ENCODE measurements at regions not wholly inside any gene's neighbourhood (a gene's known extent, or its start where the extent isn't known, plus 50 kb on each side); places are given as distances from the start of the nearest gene placed in this dataset.
"Not testable (repeated sequence)": the region's sequence is repeated elsewhere in the genome, so short reads cannot be mapped to it uniquely, and the experiment has no call there.

DNA sequence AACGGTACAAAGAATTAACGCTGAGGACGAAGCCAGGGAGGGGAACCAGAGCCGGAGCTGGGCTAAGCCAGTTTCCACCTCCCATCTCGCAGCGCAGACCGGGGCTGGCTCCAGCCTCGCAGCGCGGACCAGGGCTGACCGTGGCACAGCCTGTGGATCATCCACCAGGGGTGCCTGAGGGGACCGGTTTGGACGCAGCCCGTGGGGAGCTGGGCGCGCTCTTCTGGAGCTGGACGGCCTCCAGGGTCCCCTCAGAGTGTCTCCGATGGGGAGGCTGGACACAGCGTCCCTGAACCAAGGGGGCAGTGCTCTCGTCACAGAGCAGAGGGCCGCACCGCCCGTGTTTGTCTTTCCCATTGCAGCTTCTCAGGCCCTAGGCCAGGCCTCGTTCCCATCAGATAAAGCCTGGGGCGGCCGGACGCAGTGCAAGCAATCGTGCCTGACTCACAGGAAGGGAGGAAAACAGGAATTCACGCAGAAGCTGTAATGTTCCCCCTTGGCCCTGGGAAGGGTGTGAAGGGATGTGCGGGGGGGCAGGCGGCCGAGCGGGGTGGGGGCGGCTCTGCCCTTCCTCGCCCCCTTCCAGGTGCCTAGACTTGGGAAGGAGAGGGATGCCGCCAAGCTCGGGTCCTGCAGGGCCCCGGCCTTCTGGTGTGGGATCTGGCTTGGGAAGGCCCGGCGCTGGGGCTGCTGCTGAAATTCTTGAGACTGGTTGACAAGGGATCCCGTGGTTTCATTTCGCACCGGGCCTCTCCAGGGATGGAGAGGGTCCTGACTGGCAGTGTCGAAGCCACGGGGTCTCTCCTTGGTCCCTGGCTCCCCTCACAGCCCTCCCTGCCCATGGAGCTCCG is 148.1 kb upstream of the ZNF469 start (continued):
- TF ChIP-seq, protein P1, sequence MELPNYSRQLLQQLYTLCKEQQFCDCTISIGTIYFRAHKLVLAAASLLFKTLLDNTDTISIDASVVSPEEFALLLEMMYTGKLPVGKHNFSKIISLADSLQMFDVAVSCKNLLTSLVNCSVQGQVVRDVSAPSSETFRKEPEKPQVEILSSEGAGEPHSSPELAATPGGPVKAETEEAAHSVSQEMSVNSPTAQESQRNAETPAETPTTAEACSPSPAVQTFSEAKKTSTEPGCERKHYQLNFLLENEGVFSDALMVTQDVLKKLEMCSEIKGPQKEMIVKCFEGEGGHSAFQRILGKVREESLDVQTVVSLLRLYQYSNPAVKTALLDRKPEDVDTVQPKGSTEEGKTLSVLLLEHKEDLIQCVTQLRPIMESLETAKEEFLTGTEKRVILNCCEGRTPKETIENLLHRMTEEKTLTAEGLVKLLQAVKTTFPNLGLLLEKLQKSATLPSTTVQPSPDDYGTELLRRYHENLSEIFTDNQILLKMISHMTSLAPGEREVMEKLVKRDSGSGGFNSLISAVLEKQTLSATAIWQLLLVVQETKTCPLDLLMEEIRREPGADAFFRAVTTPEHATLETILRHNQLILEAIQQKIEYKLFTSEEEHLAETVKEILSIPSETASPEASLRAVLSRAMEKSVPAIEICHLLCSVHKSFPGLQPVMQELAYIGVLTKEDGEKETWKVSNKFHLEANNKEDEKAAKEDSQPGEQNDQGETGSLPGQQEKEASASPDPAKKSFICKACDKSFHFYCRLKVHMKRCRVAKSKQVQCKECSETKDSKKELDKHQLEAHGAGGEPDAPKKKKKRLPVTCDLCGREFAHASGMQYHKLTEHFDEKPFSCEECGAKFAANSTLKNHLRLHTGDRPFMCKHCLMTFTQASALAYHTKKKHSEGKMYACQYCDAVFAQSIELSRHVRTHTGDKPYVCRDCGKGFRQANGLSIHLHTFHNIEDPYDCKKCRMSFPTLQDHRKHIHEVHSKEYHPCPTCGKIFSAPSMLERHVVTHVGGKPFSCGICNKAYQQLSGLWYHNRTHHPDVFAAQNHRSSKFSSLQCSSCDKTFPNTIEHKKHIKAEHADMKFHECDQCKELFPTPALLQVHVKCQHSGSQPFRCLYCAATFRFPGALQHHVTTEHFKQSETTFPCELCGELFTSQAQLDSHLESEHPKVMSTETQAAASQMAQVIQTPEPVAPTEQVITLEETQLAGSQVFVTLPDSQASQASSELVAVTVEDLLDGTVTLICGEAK (IDR thresholded peaks at IDR 0.05), result 0 out of 2 replicates have a peak, but pooled peaks have one; percentile 19
- TF ChIP-seq, protein P1 (CRISPR knock-in tag; IDR thresholded peaks at IDR 0.05), result not testable (repeated sequence)
- TF ChIP-seq ETV1 (tag; conservative IDR thresholded peaks at IDR 0.05; ENCODE audit: low read depth), result peak; percentile 69; the same call in 1 of the 2 replicates
- 0 out of 2 replicates have a peak, but pooled peaks have one; percentile 48 for TF ChIP-seq ZNF766 (CRISPR knock-in tag; conservative IDR thresholded peaks at IDR 0.05)
- not testable (repeated sequence) for TF ChIP-seq NR2C2 (CRISPR knock-in tag; IDR thresholded peaks at IDR 0.05)
- TF ChIP-seq NR2C2 (tag; IDR thresholded peaks at IDR 0.05), result peak; percentile 59
- TF ChIP-seq BHLHE40 (IDR thresholded peaks at IDR 0.05; ENCODE audit: low read length), result 0 out of 2 replicates have a peak, but pooled peaks have one; percentile 7
- 0 out of 2 replicates have a peak, but pooled peaks have one; percentile 30 for TF ChIP-seq GTF2A2 (tag; IDR thresholded peaks at IDR 0.05)
- TF ChIP-seq, protein P2, sequence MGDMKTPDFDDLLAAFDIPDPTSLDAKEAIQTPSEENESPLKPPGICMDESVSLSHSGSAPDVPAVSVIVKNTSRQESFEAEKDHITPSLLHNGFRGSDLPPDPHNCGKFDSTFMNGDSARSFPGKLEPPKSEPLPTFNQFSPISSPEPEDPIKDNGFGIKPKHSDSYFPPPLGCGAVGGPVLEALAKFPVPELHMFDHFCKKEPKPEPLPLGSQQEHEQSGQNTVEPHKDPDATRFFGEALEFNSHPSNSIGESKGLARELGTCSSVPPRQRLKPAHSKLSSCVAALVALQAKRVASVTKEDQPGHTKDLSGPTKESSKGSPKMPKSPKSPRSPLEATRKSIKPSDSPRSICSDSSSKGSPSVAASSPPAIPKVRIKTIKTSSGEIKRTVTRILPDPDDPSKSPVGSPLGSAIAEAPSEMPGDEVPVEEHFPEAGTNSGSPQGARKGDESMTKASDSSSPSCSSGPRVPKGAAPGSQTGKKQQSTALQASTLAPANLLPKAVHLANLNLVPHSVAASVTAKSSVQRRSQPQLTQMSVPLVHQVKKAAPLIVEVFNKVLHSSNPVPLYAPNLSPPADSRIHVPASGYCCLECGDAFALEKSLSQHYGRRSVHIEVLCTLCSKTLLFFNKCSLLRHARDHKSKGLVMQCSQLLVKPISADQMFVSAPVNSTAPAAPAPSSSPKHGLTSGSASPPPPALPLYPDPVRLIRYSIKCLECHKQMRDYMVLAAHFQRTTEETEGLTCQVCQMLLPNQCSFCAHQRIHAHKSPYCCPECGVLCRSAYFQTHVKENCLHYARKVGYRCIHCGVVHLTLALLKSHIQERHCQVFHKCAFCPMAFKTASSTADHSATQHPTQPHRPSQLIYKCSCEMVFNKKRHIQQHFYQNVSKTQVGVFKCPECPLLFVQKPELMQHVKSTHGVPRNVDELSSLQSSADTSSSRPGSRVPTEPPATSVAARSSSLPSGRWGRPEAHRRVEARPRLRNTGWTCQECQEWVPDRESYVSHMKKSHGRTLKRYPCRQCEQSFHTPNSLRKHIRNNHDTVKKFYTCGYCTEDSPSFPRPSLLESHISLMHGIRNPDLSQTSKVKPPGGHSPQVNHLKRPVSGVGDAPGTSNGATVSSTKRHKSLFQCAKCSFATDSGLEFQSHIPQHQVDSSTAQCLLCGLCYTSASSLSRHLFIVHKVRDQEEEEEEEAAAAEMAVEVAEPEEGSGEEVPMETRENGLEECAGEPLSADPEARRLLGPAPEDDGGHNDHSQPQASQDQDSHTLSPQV (IDR thresholded peaks at IDR 0.05), result peak; percentile 51; the same call in 1 of the 2 replicates
- 0 out of 2 replicates have a peak, but pooled peaks have one; percentile 33 for TF ChIP-seq ZNF644 (tag; IDR thresholded peaks at IDR 0.05; ENCODE audit: low read depth)
- TF ChIP-seq PHF8 (IDR thresholded peaks at IDR 0.05; ENCODE audit: borderline replicate concordance, low read length), result peak; percentile 22; the same call in 1 of the 2 replicates
- TF ChIP-seq ESRRA (IDR thresholded peaks at IDR 0.05; ENCODE audit: borderline replicate concordance, low read depth), result peak; percentile 66; the same call in 1 of the 2 replicates
- TF ChIP-seq EGR1 (conservative IDR thresholded peaks at IDR 0.05), result peak; percentile 83
- peak; percentile 60; the same call in 1 of the 2 replicates for TF ChIP-seq SMAD4 (CRISPR knock-in tag; conservative IDR thresholded peaks at IDR 0.05)

All from K562 (cell line).